NT2/D1 (cell line): ENCODE measurements at regions not wholly inside any gene's neighbourhood (a gene's known extent, or its start where the extent isn't known, plus 50 kb on each side); places are given as distances from the start of the nearest gene placed in this dataset.

ENCODE experiments used
- DNase-seq: peaks from one replicate; pipeline ENCODE4 v3.0.0-alpha.2; 2011; ENCODE audit warnings: low read depth, low spot score
- H3K27me3 ChIP-seq: 2 replicates; pipeline ENCODE4 v1.6.0; 2011; ENCODE audit warnings: mild to moderate bottlenecking; ENCODE audit not compliant: insufficient read length, insufficient read depth
- H3K36me3 ChIP-seq: 2 replicates; pipeline ENCODE4 v1.6.1; 2011; ENCODE audit warnings: mild to moderate bottlenecking, low read length, mixed read lengths; ENCODE audit not compliant: insufficient read depth, insufficient read length
- H3K4me1 ChIP-seq: 2 replicates; pipeline ENCODE4 v1.5.1; 2011; ENCODE audit not compliant: insufficient read depth, insufficient read length
- H3K4me3 ChIP-seq: 2 replicates; pipeline ENCODE4 v1.5.1; 2011; ENCODE audit warnings: low read depth; ENCODE audit not compliant: insufficient read length
- H3K9ac ChIP-seq: 2 replicates; pipeline ENCODE4 v1.6.0; 2011; ENCODE audit warnings: low read depth; ENCODE audit not compliant: insufficient read length
- H3K9me3 ChIP-seq: 2 replicates; pipeline ENCODE4 v1.5.1; 2011; ENCODE audit warnings: mild to moderate bottlenecking, low read length; ENCODE audit not compliant: insufficient read depth
- SUZ12 ChIP-seq: IDR thresholded peaks from 2 replicates; pipeline ENCODE4 v1.6.1; 2011; ENCODE audit not compliant: insufficient read length, insufficient read depth; ENCODE audit errors: extremely low read depth
- YY1 ChIP-seq: IDR thresholded peaks from 2 replicates; pipeline ENCODE4 v1.6.1; 2011; ENCODE audit not compliant: insufficient read length, insufficient read depth
- ZNF274 ChIP-seq: IDR thresholded peaks from 2 replicates; pipeline ENCODE4 v1.6.1; 2011; ENCODE audit warnings: mild to moderate bottlenecking, low read depth, low read length

DNA sequence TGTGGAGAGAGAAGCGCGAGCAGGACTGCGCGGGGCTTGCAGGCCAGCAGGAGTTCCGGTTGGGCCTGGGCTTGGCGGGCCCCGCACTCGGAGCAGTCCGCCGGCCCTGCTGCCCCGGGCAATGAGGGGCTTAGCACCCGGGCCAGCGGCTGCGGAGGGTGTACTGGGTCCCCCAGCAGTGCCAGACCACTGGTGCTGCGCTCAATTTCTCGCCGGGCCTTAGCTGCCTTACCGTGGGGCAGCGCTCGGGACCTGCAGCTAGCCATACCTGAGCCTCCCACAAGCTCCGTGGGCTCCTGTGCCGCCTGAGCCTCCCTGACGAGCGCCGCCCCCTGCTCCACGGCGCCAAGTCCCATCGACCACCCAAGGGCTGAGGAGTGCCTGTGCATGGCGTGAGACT is 89.0 kb upstream of the MBOAT1 start:
- no peak overlapping the region for H3K4me3 ChIP-seq
- no peak for TF ChIP-seq YY1
- no peak for TF ChIP-seq SUZ12
- no peak for TF ChIP-seq ZNF274

DNA sequence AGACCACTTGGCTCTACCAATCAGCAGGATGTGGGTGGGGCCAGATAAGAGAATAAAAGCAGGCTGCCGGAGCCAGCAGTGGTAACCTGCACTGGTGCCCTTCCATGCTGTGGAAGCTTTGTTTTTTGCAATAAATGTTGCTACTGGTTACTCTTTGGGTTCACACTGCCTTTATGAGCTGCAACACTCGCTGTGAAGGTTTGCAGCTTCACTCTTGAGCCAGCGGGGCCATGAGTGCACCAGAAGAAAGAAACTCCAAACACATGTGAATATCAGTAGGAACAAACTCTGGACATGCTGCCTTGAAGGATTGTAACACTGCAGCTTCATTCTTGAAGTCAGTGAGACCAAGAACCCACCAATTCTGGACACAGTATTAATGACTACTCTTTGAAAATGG is 89.9 kb upstream of the MBOAT1 start:
- no peak for DNase-seq
- no peak overlapping the region for H3K4me3 ChIP-seq
- no peak overlapping the region for H3K9ac ChIP-seq
- no peaks in the 10 kb centered on the region for H3K9me3 ChIP-seq
- no peaks in the 10 kb centered on the region for H3K4me1 ChIP-seq
- H3K27me3 ChIP-seq = no peaks in the 10 kb centered on the region
- H3K36me3 ChIP-seq = no peaks in the 10 kb centered on the region
- TF ChIP-seq SUZ12 (no peak), ZNF274 (no peak), YY1 (no peak)

More for the DNA sequence above, 89.0 kb upstream of the MBOAT1 start:
- H3K4me1 ChIP-seq = no peaks in the 10 kb centered on the region
- no peak overlapping the region for H3K9ac ChIP-seq
- H3K36me3 ChIP-seq = no peaks in the 10 kb centered on the region
- H3K9me3 ChIP-seq = no peaks in the 10 kb centered on the region
- no peak for DNase-seq
- no peaks in the 10 kb centered on the region for H3K27me3 ChIP-seq

DNA sequence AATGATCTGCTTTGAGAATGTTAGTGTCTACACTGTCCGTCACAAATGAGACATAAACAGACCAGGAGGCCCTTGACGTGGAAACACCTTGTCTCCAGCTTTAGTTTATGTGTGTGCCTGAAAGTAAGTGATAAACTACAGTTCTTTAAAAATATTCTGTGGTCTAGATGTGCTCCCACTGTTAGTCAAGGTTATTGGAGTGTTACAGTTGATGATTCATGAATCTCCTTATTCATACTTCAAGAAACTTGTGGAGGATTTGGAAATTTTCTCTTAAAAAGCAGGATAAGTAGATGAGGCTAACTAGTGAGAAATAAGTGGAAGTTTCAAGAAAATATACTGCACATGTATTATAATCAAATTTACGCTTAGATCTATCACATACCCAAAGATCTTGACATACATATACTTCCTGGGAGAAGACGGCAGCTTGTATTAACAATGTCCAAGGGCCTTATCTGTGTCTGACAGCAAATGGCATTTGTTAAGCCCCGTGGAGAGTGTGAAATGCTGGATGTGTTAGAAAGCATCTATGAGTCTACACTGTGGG is 90.5 kb upstream of the MBOAT1 start:
- DNase-seq = no peak

DNA sequence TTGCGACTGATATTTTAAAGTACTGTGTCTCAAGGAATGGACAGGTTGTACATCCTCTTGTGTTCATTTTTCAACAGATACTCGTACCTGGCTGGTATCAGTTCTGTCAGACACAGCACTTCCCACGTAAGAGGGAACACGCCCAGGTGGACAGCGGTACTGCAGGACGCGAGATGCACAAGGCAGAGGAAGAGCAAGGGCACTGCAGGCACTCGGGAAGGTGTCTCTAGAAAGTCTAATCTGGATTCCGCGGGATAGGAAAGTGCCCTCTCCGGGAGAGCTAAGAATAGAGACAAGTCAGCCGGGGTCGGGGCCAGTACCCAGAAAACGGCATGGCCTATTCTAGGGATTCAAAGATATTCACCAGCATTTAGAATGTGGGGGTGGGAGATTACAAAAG is 94.2 kb upstream of the MBOAT1 start:
- Histone ChIP-seq H3K9ac (no peak overlapping the region), H3K36me3 (no peaks in the 10 kb centered on the region), H3K4me1 (no peaks in the 10 kb centered on the region), H3K4me3 (no peak overlapping the region), H3K27me3 (no peaks in the 10 kb centered on the region), H3K9me3 (no peaks in the 10 kb centered on the region)
- no peak for TF ChIP-seq YY1
- TF ChIP-seq SUZ12 = no peak
- no peak for TF ChIP-seq ZNF274
- DNase-seq = no peak

More for the DNA sequence above, 90.5 kb upstream of the MBOAT1 start:
- no peaks in the 10 kb centered on the region for H3K9me3 ChIP-seq
- no peaks in the 10 kb centered on the region for H3K36me3 ChIP-seq
- no peak overlapping the region for H3K9ac ChIP-seq
- no peaks in the 10 kb centered on the region for H3K4me1 ChIP-seq
- TF ChIP-seq YY1 (no peak), ZNF274 (no peak), SUZ12 (no peak)
- no peak overlapping the region for H3K4me3 ChIP-seq
- H3K27me3 ChIP-seq = no peaks in the 10 kb centered on the region

DNA sequence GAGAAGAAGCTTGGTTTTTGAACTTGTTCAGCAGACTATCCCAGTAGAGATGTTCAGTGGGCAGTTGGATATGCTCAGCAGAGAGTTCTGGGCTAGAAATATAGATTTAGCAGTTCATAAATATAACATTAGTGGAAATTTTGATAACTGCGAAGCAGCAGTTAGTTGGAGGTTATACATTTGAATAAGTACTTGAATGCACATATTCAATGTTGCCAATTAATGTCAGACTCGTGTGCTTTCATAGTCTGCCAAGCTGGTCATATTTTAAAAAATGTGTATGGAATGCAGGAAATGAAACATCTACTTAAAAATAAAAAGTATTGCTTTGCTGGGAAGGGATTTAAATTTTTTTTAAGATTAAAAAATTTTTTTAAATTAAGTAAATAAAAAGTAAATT is 92.5 kb upstream of the E2F3 start:
- Histone ChIP-seq H3K4me1 (no peaks in the 10 kb centered on the region), H3K27me3 (no peaks in the 10 kb centered on the region), H3K36me3 (no peaks in the 10 kb centered on the region), H3K9ac (no peak overlapping the region), H3K9me3 (no peaks in the 10 kb centered on the region), H3K4me3 (no peak overlapping the region)
- no peak for DNase-seq
- TF ChIP-seq YY1 (no peak), SUZ12 (no peak), ZNF274 (no peak)

DNA sequence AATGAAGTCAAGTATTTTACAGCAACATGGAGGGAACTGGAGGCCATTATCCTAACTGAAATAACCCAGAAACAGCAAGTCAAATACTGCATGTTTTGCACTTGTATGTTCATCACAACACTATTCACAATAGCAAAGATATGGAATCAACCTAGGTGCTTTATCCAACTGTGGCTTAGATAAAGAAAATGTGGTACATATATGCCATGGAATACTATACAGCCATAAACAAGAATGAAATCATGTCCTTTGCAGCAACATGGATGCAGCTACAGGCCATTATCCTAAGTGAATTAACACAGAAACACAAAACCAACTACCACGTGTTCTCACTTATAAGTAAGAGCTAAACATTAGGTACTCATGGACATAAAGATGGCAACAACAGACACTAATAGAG is 91.5 kb upstream of the E2F3 start:
- no peaks in the 10 kb centered on the region for H3K27me3 ChIP-seq
- no peaks in the 10 kb centered on the region for H3K9me3 ChIP-seq
- TF ChIP-seq ZNF274 = no peak
- no peak for TF ChIP-seq YY1
- no peak for DNase-seq
- H3K36me3 ChIP-seq = no peaks in the 10 kb centered on the region
- H3K4me1 ChIP-seq = no peaks in the 10 kb centered on the region
- H3K9ac ChIP-seq = no peak overlapping the region
- no peak overlapping the region for H3K4me3 ChIP-seq

DNA sequence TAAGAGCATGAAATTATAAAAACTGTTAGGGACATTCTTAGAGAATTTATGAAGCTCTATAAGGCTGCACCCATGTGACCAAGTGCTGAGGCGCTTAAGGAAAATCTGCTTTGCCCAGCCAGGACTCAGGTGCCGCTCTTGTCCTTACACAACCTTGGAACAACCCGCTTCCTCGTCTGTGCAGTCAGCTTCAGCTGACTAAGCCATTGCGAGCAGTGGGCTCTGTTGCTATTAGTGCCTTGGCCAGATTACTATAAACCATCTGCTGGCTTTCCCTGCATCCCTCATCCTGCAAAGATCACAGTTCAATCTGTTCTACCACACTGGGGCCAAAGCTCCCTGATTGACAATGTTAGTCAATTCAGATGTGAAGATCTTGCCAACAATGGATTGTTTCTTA is 89.1 kb upstream of the E2F3 start:
- Histone ChIP-seq H3K27me3 (no peaks in the 10 kb centered on the region), H3K9ac (no peak overlapping the region), H3K4me1 (no peaks in the 10 kb centered on the region), H3K36me3 (no peaks in the 10 kb centered on the region), H3K9me3 (no peaks in the 10 kb centered on the region), H3K4me3 (no peak overlapping the region)
- no peak for TF ChIP-seq ZNF274
- no peak for TF ChIP-seq YY1
- TF ChIP-seq SUZ12 = no peak
- no peak for DNase-seq

DNA sequence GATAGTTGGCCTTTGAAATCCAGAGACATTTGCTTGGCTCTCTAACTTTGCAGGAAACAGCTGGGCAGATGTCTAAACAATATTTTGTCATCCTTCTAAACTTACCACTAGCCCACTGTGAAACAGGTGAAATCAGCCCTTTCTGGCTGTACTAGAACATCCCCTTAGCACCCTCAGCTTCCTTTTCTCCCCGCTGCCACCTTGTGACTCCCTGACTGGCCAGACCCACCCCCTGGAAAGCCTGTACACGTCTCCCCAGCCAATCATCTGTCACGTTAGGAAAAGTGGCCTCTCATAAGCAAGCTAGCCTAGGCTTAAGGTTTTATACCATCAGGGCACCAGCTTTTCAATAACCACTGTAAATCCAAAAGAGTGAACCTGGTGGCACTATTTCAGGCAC is 88.6 kb upstream of the E2F3 start:
- Histone ChIP-seq H3K27me3 (no peaks in the 10 kb centered on the region), H3K9ac (no peak overlapping the region), H3K4me1 (no peaks in the 10 kb centered on the region), H3K4me3 (no peak overlapping the region), H3K36me3 (no peaks in the 10 kb centered on the region), H3K9me3 (no peaks in the 10 kb centered on the region)
- DNase-seq = no peak
- TF ChIP-seq SUZ12 (no peak), ZNF274 (no peak), YY1 (no peak)
